Esophagus squamous epithelium (tissue), 4 donors: ENCODE measurements at regions not wholly inside any gene's neighbourhood (a gene's known extent, or its start where the extent isn't known, plus 50 kb on each side); places are given as distances from the start of the nearest gene placed in this dataset.

ENCODE experiments used
- POLR2A ChIP-seq, 4 donors: fragments of 450-650 bp; IDR thresholded peaks; one replicate each; pipeline ENCODE4 v1.6.1; 2017; ENCODE audit warnings: antibody characterized with exemption in 4 of 4, mild to moderate bottlenecking in 4 of 4, moderate library complexity in 3 of 4
- TF ChIP-seq, protein P1 (sequence below), 6 experiments: fragments of 450-650 bp in 4 of 6; fragments of 200-600 bp in 2 of 6; sonication (generic) in 2 of 6; IDR thresholded peaks; one replicate each; pipeline ENCODE4 v1.5.1; 2016 to 2019; ENCODE audit warnings: antibody characterized with exemption in 6 of 6, mild to moderate bottlenecking in 4 of 6, moderate library complexity in 4 of 6

DNA sequence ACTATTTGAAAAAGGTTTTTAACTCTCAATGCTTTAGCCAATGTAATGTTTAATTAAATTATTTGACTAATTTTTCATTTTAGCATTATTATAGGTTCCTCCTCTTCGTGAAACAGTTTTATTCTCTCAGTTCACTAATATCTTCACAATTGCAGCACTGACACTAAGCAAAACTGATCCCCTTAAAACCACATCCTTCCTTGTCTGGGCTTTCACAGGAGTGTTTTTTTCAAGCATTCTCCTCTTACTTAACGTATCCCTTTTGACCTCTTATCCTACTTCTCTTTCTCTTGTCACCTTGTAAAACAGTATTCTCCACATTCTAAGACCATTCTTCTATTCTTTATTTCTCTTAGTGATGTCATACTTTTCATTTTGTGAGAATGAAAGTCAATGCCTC is 112.8 kb downstream of the DSC3 start:
- TF ChIP-seq POLR2A (IDR thresholded peaks at IDR 0.05): no peak
- TF ChIP-seq, protein P1, sequence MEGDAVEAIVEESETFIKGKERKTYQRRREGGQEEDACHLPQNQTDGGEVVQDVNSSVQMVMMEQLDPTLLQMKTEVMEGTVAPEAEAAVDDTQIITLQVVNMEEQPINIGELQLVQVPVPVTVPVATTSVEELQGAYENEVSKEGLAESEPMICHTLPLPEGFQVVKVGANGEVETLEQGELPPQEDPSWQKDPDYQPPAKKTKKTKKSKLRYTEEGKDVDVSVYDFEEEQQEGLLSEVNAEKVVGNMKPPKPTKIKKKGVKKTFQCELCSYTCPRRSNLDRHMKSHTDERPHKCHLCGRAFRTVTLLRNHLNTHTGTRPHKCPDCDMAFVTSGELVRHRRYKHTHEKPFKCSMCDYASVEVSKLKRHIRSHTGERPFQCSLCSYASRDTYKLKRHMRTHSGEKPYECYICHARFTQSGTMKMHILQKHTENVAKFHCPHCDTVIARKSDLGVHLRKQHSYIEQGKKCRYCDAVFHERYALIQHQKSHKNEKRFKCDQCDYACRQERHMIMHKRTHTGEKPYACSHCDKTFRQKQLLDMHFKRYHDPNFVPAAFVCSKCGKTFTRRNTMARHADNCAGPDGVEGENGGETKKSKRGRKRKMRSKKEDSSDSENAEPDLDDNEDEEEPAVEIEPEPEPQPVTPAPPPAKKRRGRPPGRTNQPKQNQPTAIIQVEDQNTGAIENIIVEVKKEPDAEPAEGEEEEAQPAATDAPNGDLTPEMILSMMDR (IDR thresholded peaks at IDR 0.05): no peak
